AG04449 (cell line): ENCODE measurements at regions not wholly inside any gene's neighbourhood (a gene's known extent, or its start where the extent isn't known, plus 50 kb on each side); places are given as distances from the start of the nearest gene placed in this dataset.

Experiments used
- CTCF ChIA-PET: fragments of 350-600 bp; formaldehyde crosslinking; extraction: SDS; loops from one replicate; lab custom pipeline; 2021; ENCODE audit warnings: antibody characterized with exemption; lab: Yijun Ruan, JAX
- POLR2A ChIA-PET: fragments of 400-600, 350-600 bp; formaldehyde crosslinking; extraction: SDS; loops from one replicate; lab custom pipeline; 2020; ENCODE audit warnings: antibody characterized with exemption, inconsistent platforms; lab: Yijun Ruan, JAX
- DNase-seq: peaks from one replicate; pipeline ENCODE4 v3.0.0-alpha.2; 2010; ENCODE audit warnings: low read depth, low spot score
- H3K4me3 ChIP-seq: 2 replicates; pipeline ENCODE4 v1.5.1; 2011; ENCODE audit warnings: low read depth, mild to moderate bottlenecking, control low read depth, low read length
- TF ChIP-seq, protein P1 (sequence below): IDR thresholded peaks from one replicate; pipeline ENCODE4 v1.5.1; 2011; ENCODE audit warnings: mild to moderate bottlenecking, moderate library complexity, low read length, control low read depth, inconsistent platforms; ENCODE audit not compliant: insufficient read depth; ENCODE audit errors: missing control alignments

DNA sequence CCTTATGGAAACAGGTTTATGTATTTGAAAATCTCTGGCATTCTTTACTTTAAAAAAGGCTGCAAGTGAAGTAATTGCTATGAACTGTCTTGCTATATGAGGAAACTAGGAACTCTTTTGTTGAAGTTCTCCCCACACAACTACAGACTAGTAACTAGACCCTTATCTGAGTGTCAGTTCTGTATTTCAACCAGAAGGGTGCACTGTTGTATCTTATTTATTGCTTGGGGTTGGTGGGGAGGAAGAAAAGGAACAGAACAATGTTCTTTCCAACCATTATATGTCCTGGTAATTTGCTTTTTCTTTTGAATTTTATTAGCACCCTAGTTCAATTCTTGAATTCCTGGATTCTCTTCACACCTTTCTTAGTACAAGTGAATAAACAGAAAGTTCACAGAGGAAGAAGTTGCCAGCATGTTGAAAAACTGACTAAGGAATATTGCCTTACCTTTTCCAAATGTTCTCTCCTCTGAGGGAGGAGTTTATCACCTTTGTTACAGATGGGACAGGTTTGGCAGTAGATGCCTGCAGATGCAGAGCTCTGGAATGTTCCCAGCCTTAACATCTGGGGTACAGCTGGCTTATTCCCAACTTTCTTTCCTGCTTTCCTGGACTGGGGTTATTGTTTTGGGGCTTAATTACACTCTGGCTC lies 162.4 kb upstream of the CFAP20DC start:
- TF ChIP-seq, protein P1, sequence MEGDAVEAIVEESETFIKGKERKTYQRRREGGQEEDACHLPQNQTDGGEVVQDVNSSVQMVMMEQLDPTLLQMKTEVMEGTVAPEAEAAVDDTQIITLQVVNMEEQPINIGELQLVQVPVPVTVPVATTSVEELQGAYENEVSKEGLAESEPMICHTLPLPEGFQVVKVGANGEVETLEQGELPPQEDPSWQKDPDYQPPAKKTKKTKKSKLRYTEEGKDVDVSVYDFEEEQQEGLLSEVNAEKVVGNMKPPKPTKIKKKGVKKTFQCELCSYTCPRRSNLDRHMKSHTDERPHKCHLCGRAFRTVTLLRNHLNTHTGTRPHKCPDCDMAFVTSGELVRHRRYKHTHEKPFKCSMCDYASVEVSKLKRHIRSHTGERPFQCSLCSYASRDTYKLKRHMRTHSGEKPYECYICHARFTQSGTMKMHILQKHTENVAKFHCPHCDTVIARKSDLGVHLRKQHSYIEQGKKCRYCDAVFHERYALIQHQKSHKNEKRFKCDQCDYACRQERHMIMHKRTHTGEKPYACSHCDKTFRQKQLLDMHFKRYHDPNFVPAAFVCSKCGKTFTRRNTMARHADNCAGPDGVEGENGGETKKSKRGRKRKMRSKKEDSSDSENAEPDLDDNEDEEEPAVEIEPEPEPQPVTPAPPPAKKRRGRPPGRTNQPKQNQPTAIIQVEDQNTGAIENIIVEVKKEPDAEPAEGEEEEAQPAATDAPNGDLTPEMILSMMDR, result peak; percentile 55
- H3K4me3 ChIP-seq, result no peak overlapping the region
- POLR2A ChIA-PET, result no interaction called here
- CTCF ChIA-PET, result interaction anchor here (0.6 to 6.5 kb wide), 18 partner anchors 17 to 646 kb away, joined by 3 to 45 read pairs (median 4); no protein-coding TSS in a partner anchor
- peak; percentile 7 for DNase-seq

DNA sequence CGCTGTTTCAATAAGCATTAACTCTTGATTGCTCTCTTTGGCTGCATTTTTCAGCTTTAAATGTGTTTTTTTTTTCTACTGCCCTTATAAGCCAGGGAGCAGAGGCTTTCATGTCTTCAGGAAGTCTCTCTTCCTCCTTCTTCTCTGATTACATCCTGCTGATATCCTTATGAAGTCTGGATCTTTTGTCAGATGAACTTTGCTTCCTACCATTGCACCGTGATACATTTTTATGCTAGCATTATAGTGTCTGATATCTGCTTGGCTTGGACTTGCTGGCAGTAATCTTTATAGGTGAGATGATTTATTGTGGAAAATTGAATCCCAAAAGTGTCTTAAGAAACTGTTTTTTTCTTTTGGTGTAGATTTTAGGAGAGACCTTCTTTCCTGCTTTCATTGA lies 160.4 kb upstream of the CFAP20DC start:
- ChIA-PET POLR2A (no interaction called here), CTCF (interaction anchor here (1.1 to 6.5 kb wide), 2 partner anchors 365 to 648 kb away, joined by 3 to 45 read pairs; no protein-coding TSS in a partner anchor)
- no peak for DNase-seq
- TF ChIP-seq, protein P1, result no peak
- no peak overlapping the region for H3K4me3 ChIP-seq

DNA sequence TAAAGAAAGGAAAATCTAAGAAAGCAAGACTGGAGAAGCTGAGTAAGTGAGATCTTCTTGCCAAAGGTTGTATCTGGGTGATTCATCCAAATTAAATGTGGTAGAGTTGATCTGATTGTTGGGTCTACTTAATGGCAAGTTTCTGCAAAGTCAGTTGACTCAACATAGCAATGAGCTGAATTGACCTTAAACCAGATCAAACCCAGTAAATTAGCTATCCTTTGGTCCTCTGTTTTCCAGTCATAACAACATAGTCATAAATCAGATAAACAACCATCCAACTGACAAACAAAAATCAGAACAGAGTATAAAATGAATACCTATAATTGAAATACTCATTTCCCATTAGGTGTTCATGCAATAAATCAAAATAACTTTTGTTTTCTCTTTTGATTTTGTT lies 142.6 kb upstream of the CFAP20DC start:
- no peak overlapping the region for H3K4me3 ChIP-seq
- TF ChIP-seq, protein P1, result no peak
- POLR2A ChIA-PET, result no interaction called here
- peak; percentile 45 for DNase-seq
- CTCF ChIA-PET, result interaction anchor here (2.5 kb wide), 1 partner anchor 368 kb away, joined by 8 read pairs; no protein-coding TSS in a partner anchor

DNA sequence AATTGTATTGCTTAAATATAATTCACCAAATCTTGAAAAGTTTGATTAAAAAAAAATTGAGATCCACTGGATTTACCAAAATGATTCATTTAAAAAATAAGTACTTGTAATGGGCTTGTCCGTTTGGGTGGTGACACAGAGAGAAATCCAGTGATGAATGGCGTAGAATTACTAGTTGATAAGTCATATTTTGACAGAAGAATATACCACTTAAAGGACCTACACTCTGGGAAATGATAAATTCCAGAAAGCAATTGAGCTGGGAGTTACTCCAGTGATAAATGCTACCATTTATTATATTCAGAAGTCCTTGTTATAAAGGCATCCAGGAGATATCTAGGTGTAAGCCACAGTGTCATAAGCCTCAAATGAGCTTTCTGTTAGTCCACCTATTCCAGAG lies 141.8 kb upstream of the CFAP20DC start:
- ChIA-PET POLR2A (no interaction called here), CTCF (interaction anchor here (2.5 kb wide), 1 partner anchor 368 kb away, joined by 8 read pairs; no protein-coding TSS in a partner anchor)
- no peak overlapping the region for H3K4me3 ChIP-seq
- DNase-seq, result no peak
- TF ChIP-seq, protein P1, result no peak

DNA sequence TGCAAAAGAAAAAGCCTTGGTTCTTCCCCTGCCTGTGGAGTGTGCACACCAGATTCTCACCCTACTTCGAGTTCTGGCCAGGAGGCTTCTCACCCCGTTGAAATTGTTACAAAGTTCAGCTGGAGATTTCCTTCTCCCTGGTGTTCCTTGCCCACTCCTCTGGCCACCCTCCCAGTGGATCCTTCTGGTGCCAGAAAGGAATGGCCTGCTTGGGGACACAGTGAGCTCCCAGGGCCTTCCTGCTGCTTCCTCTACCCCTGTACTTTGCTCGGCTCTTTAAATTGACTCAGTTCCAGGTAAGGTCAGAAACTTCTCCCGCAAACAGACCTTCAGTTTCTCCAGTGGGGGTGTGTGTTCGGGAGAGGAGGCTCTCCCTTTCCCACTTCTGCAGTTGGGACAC lies 140.1 kb upstream of the CFAP20DC start:
- no peak for DNase-seq
- H3K4me3 ChIP-seq, result no peak overlapping the region
- TF ChIP-seq, protein P1, result no peak
- ChIA-PET POLR2A (no interaction called here), CTCF (interaction anchor here (0.8 to 1.5 kb wide), 2 partner anchors 365 to 667 kb away, joined by 3 read pairs; no protein-coding TSS in a partner anchor)

DNA sequence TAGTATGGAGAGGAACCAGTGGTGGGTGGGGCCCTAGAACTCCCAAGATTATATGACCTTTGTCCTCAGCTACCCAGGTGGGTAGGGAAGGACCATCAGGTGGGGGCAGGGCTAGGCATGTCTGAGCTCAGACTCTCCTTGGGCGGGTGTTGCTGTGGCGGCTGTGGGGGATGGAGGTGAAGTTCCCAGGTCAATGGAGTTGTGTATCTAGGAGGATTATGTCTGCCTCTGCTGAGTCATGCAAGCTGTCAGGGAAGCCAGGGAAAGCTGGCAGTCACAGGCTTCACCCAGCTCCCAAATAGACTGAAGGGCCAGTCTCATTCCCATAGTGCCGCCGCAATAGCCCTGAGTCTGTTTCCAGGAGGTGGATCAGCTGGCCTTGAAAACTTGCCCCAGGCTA lies 139.7 kb upstream of the CFAP20DC start:
- ChIA-PET POLR2A (no interaction called here), CTCF (interaction anchor here (0.8 to 1.5 kb wide), 2 partner anchors 365 to 668 kb away, joined by 3 read pairs; no protein-coding TSS in a partner anchor)
- H3K4me3 ChIP-seq, result no peak overlapping the region
- TF ChIP-seq, protein P1, result no peak
- no peak for DNase-seq
